SK-N-SH (cell line): ENCODE measurements at regions not wholly inside any gene's neighbourhood (a gene's known extent, or its start where the extent isn't known, plus 50 kb on each side); places are given as distances from the start of the nearest gene placed in this dataset.

Source experiments
- FOXM1 ChIP-seq: IDR thresholded peaks from 2 replicates; pipeline ENCODE4 v1.4.0; 2012; ENCODE audit warnings: low read depth, mild to moderate bottlenecking
- POLR2AphosphoS5 ChIP-seq: IDR thresholded peaks from 2 replicates; pipeline ENCODE4 v1.6.1; 2012; ENCODE audit warnings: low read depth, low read length
- USF2 ChIP-seq: fragments of 150-350 bp; IDR thresholded peaks from 2 replicates; pipeline ENCODE4 v1.6.1; 2017; ENCODE audit warnings: antibody characterized with exemption, low read length, low read depth, borderline replicate concordance
- TF ChIP-seq, protein P1 (sequence below): IDR thresholded peaks from 2 replicates; pipeline ENCODE4 v1.4.0; 2012; ENCODE audit warnings: low read depth

GRCh38 chr5:86452251-86452650 is 165.5 kb upstream of the COX7C start:
- TF ChIP-seq POLR2AphosphoS5, result no peak
- no peak for TF ChIP-seq USF2
- TF ChIP-seq FOXM1, result no peak
- TF ChIP-seq, protein P1, sequence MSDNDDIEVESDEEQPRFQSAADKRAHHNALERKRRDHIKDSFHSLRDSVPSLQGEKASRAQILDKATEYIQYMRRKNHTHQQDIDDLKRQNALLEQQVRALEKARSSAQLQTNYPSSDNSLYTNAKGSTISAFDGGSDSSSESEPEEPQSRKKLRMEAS, result no peak
